Muscle of arm (tissue), 1 donor: ENCODE measurements at regions not wholly inside any gene's neighbourhood (a gene's known extent, or its start where the extent isn't known, plus 50 kb on each side); places are given as distances from the start of the nearest gene placed in this dataset.

Experiments used
- DNase-seq: peaks from one replicate; pipeline ENCODE4 v3.0.0-alpha.2; 2013

GRCh38 chr18:77572537-77572936 is 322.9 kb downstream of the GALR1 start:
- DNase-seq, result no peak

GRCh38 chr18:77573571-77573970 is 323.9 kb downstream of the GALR1 start:
- DNase-seq, result no peak

- DNase-seq, result no peak
Observed at GRCh38 chr18:77590943-77591515, 341.4 kb downstream of the GALR1 start.

- DNase-seq, result no peak
Observed at GRCh38 chr18:77597726-77598125, 348.1 kb downstream of the GALR1 start.

GRCh38 chr18:77600674-77601073 is 351.0 kb downstream of the GALR1 start:
- DNase-seq, result no peak

- no peak for DNase-seq
Observed at GRCh38 chr18:77601567-77601966, 351.9 kb downstream of the GALR1 start.

GRCh38 chr18:77607087-77607486 is 357.4 kb downstream of the GALR1 start:
- DNase-seq, result no peak

- no peak for DNase-seq
Observed at GRCh38 chr18:77608807-77609206, 359.2 kb downstream of the GALR1 start.

GRCh38 chr18:77617694-77618093 is 368.0 kb downstream of the GALR1 start:
- no peak for DNase-seq

- no peak for DNase-seq
Observed at GRCh38 chr18:77619525-77619924, 369.9 kb downstream of the GALR1 start.

GRCh38 chr18:77622009-77622692 is 372.5 kb downstream of the GALR1 start:
- DNase-seq, result no peak

GRCh38 chr18:77632758-77633157 is 383.1 kb downstream of the GALR1 start:
- no peak for DNase-seq

GRCh38 chr18:77634494-77634893 is 384.8 kb downstream of the GALR1 start:
- DNase-seq, result no peak

- DNase-seq, result peak; percentile 90
Observed at GRCh38 chr18:77635451-77635850, 385.8 kb downstream of the GALR1 start.

GRCh38 chr18:77635858-77636257 is 386.2 kb downstream of the GALR1 start:
- no peak for DNase-seq

GRCh38 chr18:77645170-77645872 is 395.7 kb downstream of the GALR1 start:
- no peak for DNase-seq

GRCh38 chr18:77647472-77647871 is 397.8 kb downstream of the GALR1 start:
- no peak for DNase-seq

- no peak for DNase-seq
Observed at GRCh38 chr18:77648411-77648810, 398.8 kb downstream of the GALR1 start.

- DNase-seq, result peak; percentile 71
Observed at GRCh38 chr18:77650799-77651385, 401.2 kb downstream of the GALR1 start.

- no peak for DNase-seq
Observed at GRCh38 chr18:77651441-77651840, 401.8 kb downstream of the GALR1 start.

- no peak for DNase-seq
Observed at GRCh38 chr18:77653792-77654191, 404.1 kb downstream of the GALR1 start.

GRCh38 chr18:77654302-77654701 is 404.7 kb downstream of the GALR1 start:
- DNase-seq, result no peak
